ENCODE measurements at regions not wholly inside any gene's neighbourhood (a gene's known extent, or its start where the extent isn't known, plus 50 kb on each side); places are given as distances from the start of the nearest gene placed in this dataset.

DNA sequence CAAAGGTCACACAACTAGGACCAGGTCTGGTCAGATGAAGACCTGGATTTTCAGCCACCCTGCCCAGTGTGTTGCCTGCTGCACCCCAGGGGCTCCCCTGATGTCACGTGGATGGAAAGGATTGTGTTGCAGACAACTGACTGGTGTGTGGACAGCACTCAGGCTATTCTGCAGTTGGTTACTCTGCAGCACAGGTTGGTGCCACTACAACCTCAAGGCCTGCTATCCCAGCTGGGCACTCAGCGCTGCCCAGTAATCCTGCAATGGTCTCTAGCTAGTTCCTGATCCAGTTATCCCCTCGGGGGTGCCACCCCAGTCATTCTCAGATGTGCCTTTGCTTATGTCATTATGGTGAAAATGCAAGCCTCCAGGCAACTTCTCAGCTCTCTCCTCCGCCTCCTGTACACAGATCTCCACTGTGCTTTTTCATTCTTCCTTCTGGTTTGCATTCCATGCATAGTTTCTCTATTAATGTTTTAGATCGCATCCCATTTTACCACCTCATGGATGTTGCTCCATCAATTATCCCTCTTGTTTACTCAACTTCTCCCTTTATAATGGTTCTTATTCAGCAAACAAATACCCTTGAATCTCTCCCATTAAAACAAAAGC is 503.2 kb upstream of the CAMK1G start:
- TF ChIP-seq EP300 (conservative IDR thresholded peaks at IDR 0.05; ENCODE audit: poor library complexity, severe bottlenecking), result no peak
- no peak for TF ChIP-seq EZH2 (IDR thresholded peaks at IDR 0.05; ENCODE audit: borderline replicate concordance, insufficient read depth, low read length, poor library complexity, severe bottlenecking)
- TF ChIP-seq, protein P1, sequence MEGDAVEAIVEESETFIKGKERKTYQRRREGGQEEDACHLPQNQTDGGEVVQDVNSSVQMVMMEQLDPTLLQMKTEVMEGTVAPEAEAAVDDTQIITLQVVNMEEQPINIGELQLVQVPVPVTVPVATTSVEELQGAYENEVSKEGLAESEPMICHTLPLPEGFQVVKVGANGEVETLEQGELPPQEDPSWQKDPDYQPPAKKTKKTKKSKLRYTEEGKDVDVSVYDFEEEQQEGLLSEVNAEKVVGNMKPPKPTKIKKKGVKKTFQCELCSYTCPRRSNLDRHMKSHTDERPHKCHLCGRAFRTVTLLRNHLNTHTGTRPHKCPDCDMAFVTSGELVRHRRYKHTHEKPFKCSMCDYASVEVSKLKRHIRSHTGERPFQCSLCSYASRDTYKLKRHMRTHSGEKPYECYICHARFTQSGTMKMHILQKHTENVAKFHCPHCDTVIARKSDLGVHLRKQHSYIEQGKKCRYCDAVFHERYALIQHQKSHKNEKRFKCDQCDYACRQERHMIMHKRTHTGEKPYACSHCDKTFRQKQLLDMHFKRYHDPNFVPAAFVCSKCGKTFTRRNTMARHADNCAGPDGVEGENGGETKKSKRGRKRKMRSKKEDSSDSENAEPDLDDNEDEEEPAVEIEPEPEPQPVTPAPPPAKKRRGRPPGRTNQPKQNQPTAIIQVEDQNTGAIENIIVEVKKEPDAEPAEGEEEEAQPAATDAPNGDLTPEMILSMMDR (IDR thresholded peaks at IDR 0.05; ENCODE audit: poor library complexity, severe bottlenecking), result no peak
